Pulmonary artery endothelial cell (primary cell): ENCODE measurements at regions not wholly inside any gene's neighbourhood (a gene's known extent, or its start where the extent isn't known, plus 50 kb on each side); places are given as distances from the start of the nearest gene placed in this dataset.

ENCODE experiments used
- DNase-seq: peaks from one replicate; pipeline ENCODE4 v3.0.0-alpha.2; 2011; ENCODE audit warnings: low read depth, low spot score

DNA sequence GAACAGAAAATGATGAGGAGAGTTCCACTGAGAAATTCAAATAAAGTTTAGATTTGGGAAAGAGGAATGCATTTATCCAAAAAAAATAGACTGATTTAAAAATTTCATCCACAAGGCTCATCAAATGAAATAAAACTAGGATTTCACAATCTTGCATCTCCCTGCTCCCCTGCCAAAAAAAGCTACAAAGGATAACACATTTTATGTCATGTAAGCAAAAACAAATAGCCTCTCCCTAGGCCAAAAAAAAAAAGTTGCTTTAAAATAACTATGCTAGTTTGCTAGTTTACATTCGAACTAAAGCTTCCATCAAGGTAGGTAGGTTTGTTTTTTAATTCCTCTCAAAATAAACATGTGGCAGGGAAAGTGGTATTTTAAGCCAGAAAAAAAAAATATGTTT lies 465.5 kb upstream of the ID2 start:
- DNase-seq: no peak

DNA sequence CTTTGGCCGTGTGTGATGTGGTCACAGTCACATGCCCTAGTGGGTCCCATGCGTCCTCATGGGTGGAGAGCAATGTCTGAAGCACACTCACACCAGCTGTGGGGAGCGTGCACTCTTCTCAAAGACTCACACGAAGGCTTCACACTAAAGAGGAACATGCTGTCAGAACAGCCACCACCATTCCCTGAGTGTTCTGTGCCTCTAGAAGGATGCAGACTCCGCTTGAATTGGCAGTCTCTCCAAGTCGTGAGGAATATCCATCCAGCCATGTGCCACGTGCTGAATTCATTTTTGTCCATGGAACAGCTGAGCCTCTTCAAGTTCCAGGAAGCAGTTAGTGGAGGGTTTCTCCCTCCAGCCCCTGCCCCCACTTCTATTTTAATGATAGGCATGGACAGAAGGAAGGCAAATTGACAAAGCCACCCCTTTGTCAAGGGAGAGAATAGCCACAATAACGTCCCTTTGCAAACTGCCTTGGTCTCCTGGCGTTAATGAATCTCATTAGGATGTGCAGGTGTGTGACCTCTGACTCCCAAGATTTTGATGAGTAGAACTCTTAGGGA lies 464.3 kb upstream of the ID2 start:
- DNase-seq: no peak

DNA sequence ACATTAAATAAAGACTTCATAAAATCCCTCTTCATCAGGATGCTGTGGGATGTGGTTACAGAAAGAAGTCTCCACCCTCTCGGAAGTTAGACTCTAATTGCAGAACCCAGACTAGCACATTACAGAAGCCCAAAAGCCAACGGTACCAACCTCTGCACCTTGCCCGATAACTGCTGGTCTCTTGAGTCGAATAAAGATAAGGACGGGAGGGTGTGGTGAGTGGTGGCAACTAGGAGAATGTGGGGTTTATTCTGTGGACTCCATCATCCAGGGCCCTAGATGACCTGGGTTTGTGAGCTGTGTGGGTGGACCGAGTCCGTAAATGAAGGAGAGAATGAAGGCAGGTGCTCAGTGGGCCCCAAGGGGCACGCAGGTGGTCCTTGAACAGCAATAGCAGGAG lies 462.8 kb upstream of the ID2 start:
- no peak for DNase-seq

DNA sequence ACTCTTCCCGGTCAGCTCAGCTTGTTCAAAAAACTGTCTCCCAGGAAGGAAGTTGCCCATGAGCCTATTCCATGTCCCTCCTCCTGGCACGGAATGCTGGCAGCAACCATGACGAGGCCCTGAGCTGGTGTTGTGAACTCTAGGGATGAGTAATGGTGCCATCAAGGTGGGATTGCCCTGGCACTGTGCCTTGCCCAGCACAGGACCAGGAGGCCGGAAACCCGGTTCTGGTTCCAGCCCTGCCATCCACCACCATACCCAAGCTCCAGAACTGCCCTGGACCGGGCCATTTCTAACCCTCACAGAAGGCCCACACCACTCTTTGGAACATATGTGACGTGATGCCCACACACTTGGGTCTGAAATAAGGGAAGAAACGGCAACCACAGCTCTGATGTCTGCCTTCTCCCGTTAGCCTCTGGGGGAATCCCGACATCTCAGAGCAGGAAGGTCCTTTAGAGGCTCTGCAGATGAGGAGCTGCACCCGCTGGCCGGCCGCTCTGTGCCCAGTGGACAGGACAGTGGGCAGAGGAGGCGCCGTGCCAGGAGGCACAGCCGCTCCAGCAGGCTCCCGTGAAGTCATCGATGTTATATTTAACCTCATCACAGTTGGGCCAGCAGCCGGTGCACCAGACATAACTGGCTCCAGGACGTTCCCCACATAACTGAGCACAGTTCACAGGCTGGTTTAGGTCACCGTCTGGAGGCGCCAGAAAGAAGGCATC lies 462.1 kb upstream of the ID2 start:
- no peak for DNase-seq

DNA sequence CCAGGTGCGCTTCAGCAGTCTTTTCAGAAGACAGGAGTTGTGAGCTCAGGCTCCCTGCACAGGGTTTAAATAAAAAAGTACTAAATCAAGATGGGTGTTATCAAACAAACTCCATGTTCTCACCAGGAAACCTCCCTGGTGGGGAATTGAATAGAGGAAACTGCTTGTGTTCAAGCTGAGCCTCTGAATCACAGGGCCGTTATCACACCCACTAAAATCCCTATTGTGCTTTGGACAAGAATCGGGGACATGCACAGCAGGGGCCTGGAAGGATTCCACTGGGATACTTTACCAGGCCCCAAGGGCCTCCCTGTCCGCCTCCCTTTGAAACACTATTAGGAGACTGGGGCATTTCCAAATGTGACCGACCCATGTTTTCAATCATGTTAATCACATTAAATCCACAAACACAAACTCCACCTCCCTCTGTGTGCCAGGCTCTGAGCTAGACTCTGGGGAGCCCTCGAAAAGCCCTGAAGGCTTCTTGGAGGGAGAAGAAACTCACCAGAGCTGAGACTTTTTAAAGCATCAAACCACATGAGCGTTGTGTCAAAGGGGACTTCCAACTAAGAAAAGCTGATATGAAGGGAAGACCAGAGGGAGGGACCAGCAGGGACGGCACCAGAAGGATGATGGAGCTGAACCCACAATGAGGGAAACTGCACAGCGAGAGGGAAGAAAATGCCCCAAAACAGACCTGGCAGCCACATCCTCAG lies 458.7 kb upstream of the ID2 start:
- DNase-seq: no peak

DNA sequence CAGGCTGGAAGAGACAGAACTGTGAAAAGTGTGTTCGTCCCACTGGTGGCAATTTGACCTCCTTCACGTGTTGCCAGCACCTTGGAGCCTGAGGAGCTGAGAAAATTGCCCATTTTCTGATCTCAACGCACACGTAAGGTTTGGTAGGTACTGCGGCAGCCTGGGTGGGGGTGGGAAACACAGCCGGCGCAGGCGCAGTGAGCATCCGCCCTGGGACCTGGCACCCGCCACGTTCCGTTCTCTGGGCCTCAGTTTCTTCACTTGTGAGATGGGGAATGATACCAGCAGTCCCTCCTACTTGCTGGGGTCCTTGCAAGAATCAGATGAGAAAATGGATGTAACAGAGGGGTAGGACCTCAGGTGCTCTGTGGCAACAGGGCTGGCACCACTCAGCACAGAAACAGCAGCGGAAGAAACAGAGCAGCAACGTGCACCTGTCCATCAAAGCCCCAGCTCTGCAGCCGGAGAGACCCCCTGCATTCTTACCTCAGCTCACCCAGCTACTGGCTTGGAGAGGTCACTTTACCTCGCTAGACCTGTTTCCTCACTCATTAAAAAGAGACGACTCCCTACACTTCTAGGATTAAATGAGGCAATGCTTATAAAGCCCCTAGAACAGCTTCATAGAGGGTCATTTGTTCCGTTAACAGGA lies 458.0 kb upstream of the ID2 start:
- no peak for DNase-seq

DNA sequence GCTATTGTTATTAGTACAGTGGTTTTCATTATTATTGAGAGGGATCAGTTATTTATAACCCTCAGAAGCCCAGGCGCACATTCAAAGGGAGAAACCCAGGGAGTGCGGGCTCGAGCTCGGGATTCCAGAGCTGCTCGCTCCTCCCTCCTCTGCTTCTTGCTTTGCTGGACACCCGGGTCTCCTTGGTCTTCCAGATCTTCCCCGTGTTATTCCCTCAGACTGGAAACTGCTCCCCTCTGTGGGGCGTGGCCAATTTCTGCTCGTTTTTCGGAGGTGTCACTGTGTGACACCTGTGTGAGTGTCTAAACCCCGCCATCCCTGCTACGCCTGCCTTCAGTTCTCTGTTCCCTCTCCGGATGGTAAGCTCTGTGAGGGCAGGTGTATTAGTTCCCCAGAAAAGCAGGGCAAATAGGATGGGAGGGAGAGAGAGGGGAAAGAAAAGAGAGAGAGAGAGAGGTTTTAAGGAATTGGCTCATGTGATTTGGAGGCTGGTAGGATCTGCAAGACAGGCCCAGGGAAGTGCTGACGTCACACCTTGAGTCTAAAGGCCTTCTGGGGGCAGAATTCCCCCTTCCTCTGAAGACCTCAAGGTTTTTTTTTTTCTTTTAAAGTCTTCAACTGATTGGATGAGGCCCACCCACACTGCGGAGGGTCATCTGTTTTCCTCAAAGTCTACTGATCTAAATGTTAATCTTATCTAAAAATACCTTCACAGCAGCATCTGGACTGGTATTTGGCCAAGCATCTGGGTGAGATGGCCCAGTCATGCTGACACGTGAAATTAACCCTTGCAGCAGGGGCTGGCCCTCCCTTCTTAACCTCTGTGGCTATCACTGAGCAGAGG lies 457.3 kb upstream of the ID2 start:
- DNase-seq: no peak

DNA sequence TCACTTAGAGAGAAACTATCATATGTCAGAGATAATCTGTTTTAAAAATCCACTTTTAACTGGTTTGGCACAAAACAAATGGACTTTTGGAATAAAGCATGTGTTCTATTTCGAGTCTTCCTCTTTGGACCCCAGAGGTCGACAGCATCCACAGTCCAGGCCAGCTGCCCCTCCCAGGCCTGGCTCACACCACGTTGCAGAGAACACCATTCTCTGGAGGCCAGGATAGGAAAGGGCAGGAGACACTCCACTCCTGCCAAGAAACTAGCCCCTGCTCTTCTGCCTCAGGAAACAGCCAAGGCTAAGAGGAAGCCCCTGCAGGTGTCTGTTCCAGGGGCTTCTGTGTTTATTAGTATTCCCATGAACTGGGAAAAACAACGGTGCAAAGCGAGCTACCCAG lies 456.6 kb upstream of the ID2 start:
- no peak for DNase-seq

DNA sequence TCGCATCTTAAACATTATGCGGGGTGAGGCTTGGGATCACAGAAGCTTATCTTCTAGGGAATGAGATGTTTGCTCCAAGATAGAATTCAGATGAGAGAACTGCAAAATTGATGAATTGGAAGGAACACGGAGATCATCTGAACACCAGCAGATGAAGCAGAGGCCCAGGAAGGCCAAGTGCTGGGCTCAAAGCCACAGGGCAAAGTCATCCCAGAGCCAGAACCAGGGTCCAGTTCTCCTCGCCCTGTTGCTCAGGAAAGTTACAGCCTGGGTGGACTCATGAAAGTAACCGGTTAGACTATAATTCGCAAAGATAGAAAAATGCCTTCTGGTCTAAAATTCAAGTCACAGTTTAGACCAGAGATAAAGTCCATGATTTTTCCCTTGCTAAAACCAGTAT lies 456.1 kb upstream of the ID2 start:
- no peak for DNase-seq

DNA sequence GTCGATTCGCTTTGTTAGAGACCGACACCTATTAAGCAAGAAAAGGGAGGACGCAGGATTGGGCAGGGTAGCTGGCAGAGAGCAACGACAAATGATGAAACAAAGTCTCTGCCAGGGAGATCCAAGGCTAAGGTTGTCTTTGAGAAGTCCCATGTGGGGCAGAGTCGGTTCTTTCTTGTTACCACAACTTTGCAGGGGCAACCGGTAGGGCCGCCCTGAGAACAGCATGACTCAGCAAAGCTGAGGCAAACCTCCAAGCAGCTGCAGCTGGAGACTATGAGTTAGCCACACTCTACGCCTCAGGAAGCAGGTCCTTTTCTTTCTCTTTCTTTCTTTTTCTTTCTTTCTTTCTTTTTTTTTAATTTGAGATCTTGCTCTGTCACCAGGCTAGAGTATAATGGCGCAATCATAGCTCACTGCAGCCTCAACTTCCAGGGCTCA lies 452.3 kb upstream of the ID2 start:
- DNase-seq: no peak

DNA sequence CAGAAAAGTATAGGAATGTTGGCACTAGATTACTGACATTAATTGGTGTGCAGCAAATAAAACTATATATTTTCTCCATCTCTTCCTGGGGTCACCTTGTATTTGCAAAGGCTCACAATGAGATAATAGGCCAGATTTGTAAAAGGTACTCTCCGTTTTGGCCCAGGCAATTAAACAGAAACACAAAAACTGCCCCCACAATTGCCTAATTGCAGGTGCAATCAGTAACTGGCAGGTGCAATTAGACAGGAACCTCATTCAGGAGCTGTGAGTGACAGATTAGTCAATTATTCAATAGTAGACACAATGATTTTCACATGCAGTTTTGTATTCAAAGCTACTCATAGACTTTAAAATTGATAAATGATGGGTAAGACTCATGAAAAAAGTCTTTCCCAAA lies 451.4 kb upstream of the ID2 start:
- DNase-seq: no peak

DNA sequence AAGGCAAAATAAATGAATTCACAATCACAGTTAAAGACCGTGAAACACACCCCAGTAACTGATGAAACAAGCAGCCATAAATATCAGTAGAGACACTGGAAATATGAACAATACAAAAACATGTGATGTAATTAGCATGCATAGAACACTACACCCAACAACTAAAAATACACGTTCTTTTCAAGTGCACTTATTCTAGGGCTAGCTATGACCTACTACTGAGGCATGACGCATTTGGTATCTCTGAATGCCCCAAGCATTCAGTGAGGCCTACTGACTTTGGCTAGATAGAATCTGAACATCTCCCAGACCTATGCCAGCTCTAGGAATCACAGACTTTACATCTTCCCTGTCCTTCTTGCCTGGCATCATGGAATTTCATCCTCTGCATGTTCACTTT lies 450.0 kb upstream of the ID2 start:
- DNase-seq: no peak

DNA sequence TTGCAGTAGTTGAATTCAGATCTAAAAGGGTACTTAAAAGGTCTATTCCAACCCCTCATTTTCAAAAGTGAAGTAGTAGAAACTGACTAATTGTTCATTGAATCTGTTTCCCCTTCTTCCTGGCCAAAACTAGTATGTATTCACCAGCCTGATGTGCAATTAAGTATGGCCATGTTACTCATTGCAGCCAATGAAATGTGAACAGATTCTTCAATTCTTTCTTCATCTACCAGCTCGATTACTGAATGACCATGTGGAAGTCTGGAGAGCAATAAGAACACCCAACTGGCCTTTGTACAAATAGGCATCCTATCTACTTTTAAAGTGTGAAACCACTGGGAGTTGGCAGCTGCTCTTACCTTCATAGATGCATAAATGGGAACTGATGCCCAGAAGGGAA lies 449.0 kb upstream of the ID2 start:
- no peak for DNase-seq

DNA sequence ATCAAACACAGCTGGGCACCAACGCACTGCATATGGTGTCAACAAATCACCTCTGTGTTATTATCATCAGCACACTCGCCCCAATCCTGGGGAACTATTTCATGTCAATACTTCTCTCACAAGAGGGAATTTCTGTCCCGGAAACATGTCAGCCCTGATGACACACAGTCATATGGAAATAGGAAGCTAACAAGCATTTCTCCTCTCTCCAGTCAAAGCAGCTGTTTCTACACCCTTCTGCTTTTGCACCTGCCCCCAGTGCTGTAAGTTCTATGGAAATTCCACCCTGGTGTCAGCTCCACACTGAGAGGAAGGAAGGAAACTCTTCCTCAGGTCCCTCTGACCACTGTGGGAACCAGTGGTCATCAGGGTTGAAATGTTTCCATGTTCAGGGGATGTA lies 447.6 kb upstream of the ID2 start:
- no peak for DNase-seq

DNA sequence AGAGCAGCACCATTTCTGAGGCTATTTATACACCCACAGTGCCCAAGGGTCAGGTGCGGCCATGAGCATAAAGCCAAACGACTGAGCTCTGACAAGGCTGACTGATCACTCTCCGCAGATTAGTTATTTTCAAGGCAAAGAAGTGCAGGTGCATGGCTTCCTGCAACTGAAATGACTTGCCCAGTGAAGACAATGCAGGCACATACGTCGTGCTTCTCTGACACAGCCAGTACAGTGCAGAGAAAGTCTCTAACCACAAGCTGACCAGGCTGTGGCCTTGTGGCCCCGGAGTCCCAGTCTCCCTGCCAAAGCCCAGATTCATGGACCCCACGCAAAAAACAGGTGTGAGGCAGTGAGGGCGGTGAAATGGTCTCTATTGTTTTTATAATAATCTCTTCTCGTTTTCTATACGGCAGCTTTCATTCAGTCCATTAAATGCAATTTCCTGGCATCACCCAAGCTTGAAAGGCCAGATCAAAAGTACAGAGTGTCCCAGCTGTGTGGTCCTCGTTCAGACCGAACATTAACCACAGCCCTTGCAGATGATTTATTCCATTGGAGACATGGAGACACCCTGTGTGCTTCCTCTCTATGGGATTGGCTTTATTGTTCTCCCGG lies 447.0 kb upstream of the ID2 start:
- no peak for DNase-seq

DNA sequence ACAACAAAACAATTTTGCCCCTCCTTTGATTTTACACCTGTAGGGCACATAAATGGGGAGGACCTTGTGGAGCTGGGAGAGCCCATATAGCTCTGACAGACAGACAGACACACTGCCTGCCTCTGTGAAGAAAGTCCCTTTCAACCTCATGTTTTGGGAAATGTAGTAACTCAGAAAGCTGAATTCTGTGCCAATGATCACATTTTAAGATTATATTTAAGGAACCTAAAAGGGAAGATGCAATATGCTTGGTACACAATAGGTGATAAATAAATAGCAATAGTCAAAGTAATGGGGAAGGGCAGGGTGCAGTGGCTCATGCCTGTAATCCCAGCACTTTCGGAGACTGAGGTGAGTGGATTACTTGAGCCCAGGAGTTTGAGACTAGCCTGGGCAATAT lies 446.4 kb upstream of the ID2 start:
- no peak for DNase-seq

DNA sequence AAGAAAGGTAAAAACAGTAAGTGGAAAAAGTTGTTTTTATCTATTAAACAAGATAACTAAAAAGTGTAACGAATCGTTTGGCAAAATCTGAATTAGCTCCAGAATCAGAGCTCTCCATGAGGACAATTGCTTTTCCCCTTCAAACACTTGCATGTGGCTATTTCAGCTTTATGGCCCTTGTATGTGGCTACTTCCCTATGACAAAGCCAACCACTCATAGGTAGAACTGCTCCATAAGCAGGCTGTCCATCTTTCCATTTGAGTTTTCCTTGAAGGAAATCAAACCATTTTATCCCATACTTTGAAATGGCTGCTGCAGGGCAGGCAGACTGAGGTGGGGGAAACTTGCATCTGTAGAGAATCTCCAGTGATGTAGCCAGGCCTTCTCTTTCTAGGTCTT lies 445.5 kb upstream of the ID2 start:
- DNase-seq: no peak

DNA sequence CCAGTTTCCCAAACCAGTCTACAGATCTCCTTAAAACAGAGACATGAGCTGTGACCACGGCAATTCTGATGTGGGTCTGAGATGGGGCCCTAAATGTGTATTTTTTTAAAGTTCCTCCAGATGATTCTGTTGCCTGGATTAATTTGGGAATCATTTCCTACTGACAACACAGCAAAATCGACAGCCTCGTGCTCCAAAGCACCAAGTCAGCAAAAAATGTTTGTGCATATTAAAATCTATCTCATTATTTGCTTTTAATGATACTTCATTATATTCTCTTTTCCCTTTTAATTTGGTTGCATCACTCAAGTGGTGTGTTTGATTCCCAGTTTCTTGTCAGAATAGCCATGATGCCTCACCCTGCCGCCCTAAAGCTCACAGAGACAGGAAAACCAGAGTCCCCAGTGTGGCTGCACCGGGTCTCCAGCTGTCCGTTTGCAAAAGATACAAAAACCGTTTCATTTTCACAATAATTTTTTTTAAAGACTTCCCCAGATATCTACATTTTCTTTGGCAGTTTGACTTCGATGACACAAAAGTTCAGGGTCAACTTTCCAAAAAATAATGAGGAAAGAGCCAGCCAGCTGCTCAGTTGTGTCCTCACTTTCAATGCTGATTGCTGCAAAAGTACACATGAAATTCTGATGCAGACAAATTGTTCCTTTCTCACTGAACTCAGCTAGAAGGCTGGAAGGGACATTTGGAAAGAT lies 443.2 kb upstream of the ID2 start:
- DNase-seq: no peak

DNA sequence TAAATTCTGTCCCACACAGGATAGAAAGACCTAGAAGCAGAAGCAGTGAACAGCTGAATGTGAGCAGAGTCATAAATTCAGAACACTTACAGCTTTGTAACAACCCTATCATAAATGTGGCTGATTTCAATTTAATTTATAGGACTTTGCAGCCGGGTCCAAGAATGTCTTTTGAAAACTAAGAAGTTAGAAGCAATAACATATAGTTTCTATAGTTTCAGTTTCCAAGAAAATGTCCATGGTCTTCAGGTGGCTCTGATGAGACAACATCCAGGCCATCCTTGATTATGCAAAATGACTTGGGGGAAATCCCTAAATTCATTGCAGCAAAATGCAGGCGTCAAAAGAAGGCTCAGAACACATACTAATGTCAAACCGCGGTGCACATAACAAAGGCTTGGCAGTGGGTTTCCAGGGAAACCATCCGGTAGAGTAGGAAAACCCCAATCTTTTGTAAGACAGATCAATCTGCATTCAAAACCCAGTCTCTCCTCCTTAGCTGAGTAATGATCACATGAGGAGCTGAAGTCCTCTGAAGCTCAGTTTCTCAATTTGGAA lies 442.2 kb upstream of the ID2 start:
- DNase-seq: no peak

DNA sequence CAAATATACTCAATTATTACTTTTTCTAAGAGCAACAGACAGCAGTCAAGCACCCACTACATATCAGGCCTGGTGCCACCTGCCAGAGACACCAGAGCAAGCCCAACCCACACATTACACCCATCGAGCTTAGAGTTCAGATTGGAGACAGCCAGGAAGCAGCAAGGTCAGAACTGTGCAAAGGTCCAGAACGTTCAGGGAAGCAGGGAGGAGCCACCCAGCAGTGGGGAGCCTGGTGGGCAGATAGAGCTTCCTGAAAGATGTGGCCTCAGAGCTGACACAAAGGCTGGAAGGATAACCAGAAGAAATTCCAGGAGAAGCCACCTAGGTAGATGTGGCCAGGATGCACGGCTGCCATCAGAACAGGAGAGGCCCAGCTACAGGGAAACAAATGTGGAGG lies 440.5 kb upstream of the ID2 start:
- no peak for DNase-seq
